Left colon (tissue), 2 donors: ENCODE measurements at regions not wholly inside any gene's neighbourhood (a gene's known extent, or its start where the extent isn't known, plus 50 kb on each side); places are given as distances from the start of the nearest gene placed in this dataset.
"Not testable (repeated sequence)": the region's sequence is repeated elsewhere in the genome, so short reads cannot be mapped to it uniquely, and the experiment has no call there.

Source experiments
- ATAC-seq: fragments of 200-7000 bp; cut with Tn5 transposase; one replicate; pipeline ENCODE4 v1.9.1; 2020; ENCODE audit warnings: mild to moderate bottlenecking, moderate library complexity
- DNase-seq, 2 donors: peaks; one replicate each; pipeline ENCODE4 v3.0.0-alpha.2; 2020
- intact Hi-C, 2 donors: fragments of 100-400 bp; cut with DNase I in 1 of 2; cut with micrococcal nuclease in 1 of 2; formaldehyde crosslinking; loops; one replicate each; pipeline versions ENCODE4 v1.11.2 to v1.14.0; 2022; cut with DNase I, micrococcal nuclease
- donor health status: DM: no; HTN: no; CAD: no.
- donor health status: DM: yes; HTN: yes; CAD: no.

DNA sequence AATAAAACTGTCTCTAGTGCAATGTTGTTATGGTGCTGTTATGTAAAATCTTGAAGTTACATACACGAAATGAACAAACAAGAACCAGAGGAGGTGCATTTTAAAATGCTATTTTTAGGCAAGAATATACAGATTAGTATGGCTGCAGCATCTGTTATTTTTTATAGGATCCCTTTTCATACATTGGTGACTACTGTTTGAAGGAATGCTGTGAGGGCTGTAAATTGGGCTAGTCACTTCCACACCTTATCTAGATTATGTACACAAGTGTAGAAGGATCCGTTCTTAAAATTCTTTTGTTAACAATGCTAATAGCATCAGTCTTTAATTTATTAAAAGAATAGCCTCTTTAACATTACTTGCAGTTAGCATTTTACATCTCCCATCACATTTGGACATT, 284.3 kb upstream of the MDGA2 start:
- intact Hi-C loops = no loop called here

DNA sequence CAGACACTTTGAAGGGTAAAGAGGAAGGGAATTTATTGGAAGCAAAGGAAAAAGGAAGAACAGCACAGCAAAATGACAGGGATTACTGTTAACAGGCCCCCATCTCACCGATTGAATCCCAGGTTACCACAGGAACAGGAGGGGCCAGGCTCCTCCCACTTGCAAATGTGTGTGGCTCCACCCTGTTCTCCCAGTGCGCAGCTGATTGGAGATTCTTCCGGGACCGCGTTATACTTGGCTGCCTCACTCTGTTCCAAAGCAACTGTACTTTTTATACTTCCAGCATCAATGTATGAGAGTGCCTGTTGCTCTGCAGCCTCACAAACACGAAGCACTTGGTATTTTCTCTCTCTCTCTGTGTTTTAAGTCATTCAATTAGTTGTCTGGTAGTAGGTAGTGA, 273.6 kb upstream of the MDGA2 start:
- intact Hi-C loops = no loop called here
- ATAC-seq (no peak), DNase-seq (no peak)

More for the DNA sequence above, 284.3 kb upstream of the MDGA2 start:
- DNase-seq = no peak
- no peak for ATAC-seq

DNA sequence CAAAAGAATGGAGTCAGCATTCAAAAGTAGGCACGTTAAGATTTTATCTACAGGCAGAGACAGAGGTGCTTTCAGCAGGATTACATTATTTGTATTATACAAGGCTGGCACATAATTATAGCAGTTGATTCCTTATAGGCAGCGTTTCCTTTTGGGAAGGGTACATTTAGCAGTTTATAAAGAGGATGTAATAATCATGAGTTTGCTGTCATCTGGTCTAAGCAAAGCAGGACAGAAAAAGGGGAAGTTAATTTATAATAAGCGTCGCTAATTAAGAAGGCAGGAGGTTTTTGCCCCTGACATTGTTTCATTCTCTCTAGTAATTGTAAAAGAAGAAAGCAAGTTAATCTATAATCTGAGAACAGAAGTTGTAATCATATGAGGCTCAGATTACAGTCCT, 259.9 kb upstream of the MDGA2 start:
- no peak for DNase-seq
- ATAC-seq = no peak
- intact Hi-C loops = no loop called here

DNA sequence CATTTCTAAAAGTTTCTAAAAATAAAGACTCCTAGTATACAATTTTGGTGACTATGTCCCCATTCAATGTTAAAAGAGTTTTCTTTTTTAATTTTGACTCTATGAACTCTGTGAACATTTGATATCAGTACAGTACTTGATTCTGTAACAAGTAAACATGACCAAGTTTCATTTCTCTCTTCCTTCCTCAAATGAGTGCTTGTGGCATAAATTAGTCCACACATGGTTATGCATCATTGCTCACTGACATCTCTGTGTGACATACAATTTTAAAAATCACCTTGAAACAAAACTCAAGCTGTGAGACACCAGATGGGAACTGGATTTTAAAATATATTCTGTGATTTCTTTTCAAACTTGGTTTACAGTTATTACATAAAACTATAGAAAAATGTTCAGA, 253.9 kb upstream of the MDGA2 start:
- DNase-seq = no peak
- ATAC-seq = no peak
- intact Hi-C loops = no loop called here

DNA sequence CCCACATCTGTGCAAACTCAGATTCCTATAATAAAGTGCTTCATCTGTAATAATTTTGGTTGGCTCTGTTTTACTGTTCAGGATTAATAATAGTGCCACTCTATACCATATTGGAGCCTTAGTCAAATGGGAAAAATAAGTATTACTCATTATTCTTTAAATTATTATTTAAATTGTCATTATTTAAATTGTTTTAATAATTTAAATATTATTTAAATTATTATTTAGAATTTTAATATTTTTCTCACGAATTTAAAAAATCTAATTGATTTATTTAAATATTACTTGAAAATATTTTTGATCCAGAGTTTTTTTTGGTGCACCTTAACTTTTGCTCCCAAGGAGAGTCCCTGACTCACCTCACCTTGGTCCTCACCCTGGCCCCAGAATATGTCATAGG, 245.7 kb upstream of the MDGA2 start:
- intact Hi-C loops = no loop called here
- DNase-seq = no peak
- no peak for ATAC-seq

GRCh38 chr14:47919997-47920396, 244.6 kb upstream of the MDGA2 start:
- DNase-seq (no peak), ATAC-seq (no peak)
- intact Hi-C loops = loop anchor here in 1 of 2 donors (10.0 kb wide), 1 partner anchor 485 kb away; no protein-coding TSS in a partner anchor

- ATAC-seq (no peak), DNase-seq (no peak)
- intact Hi-C loops = loop anchor here in 1 of 2 donors (10.0 kb wide), 1 partner anchor 485 kb away; no protein-coding TSS in a partner anchor
Observed at GRCh38 chr14:47919334-47919846, 244.0 kb upstream of the MDGA2 start.

- ATAC-seq (no peak), DNase-seq (no peak)
- intact Hi-C loops = loop anchor here in 1 of 2 donors (10.0 kb wide), 1 partner anchor 487 kb away; no protein-coding TSS in a partner anchor
Observed at GRCh38 chr14:47917344-47917954, 242.0 kb upstream of the MDGA2 start.

GRCh38 chr14:47901141-47901540, 225.7 kb upstream of the MDGA2 start:
- intact Hi-C loops, DNase-seq, ATAC-seq: not testable (repeated sequence)

- no peak for DNase-seq
- no peak for ATAC-seq
- intact Hi-C loops = no loop called here
Observed at GRCh38 chr14:47899685-47900084, 224.3 kb upstream of the MDGA2 start.

DNA sequence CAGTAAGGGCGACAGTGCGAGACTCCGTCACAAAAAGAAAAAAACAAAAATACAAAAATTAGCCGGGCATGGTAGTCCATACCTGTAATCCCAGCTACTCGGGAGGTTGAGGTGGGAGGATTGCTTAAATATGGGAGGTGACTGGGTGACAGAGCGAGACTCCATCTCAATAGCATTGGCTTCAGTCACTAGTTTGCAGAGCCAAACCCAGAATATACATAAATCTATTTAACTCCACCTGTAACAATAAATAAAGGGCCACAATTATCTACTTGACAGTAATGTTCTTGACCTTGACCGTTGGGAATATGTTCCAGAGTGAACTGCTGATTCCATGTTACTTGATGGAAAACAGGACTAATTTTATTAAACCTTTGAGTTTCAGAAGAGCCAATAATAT, 198.9 kb upstream of the MDGA2 start:
- no peak for DNase-seq
- ATAC-seq = no peak
- intact Hi-C loops = no loop called here

DNA sequence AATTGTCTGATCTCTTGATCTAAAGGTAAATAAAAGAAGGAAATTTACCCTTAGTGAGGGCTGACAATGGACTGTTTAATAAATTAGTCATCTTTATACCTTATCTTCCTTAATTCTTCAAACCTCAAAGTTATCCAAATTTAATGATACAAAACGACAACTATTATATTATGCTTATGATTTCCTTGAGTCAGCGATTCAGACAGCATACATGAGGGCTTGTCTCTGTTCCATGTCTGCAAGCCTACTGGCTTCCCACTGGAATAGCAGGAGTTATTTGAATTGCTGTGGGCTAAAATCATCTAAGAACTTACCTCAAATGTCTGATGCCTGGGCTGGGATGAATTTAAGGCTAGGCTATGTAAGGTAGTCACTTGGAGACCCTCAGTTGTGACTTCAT, 197.2 kb upstream of the MDGA2 start:
- intact Hi-C loops = no loop called here
- no peak for ATAC-seq
- no peak for DNase-seq

DNA sequence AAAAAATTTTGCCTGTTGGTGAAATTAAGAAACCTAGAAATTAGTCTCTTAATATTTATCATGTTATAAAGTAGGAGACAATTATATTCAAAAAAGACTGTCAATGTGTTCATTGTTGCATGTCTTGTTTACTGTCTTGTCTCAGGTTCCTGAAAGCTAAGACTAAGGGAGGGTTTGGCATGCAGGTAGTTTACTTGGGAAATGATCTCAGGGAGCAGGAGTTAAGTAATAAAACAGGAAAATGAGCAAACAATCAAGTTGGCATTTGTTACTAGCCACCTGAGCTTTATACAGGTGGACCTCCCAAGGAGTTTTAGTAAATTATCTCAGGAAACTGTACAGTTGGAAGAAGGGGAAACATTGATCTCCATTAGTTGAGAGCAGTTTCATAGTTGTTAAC, 188.0 kb upstream of the MDGA2 start:
- DNase-seq (no peak), ATAC-seq (no peak)
- intact Hi-C loops = no loop called here

- intact Hi-C loops = no loop called here
- DNase-seq = no peak
- no peak for ATAC-seq
Observed at GRCh38 chr14:47857646-47858045, 182.2 kb upstream of the MDGA2 start.

DNA sequence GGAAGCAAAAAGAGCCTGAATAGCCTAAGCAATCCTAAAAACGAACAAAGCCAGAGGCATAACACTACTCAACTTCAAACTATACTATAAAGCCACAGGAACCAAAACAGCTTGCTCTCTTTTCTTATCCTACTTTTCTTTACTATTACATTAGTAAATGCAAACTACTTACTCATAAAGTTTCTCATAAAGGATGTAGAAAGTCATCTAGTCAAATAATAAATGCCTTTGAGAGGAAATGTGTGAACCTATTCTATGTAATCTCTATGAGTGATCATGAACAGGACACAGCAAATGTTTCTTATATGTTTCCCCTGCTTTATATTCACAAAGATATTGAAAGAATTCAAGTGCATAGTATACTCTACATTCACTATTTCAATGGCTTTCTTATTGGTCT, 176.9 kb upstream of the MDGA2 start:
- intact Hi-C loops = no loop called here
- no peak for ATAC-seq
- DNase-seq = no peak

DNA sequence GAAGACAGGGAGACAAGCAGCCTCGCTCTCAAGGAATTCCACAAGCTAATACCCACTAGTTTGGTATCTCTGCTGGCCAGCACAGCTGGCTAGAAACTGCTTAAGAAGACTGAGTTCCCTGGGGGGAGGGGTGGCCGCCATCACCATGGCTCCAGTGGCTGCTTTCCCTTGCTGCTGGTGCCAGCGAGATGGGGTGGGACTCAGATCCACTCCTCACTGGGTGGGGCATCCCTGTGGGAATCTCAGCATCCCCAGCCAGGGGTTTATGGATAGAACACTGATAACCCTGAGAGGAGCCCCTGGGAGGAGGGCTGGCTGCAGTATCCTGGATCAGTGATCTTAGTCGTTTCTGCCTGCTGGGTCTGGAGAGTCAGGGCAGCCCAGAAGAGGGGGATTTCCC, 170.6 kb upstream of the MDGA2 start:
- DNase-seq (no peak), ATAC-seq (no peak)
- intact Hi-C loops = no loop called here

DNA sequence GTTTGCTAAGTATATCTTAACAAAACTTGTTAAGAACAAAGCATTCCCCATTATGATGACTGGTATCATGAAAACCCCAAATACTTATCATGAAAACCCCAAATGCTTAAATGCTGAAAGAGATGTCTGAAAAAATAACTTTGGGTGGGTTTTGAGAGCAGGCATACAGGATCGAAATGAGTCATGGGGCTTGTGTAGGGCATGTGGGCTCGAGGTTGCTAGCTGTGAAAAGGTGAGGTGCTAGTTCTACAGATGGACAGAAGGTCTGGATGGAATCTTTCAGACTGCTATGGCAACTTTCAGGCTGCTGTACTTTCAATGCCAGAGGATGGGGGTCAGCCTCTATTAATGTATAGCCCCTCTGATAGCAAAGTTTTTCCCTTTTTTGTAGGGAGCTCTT, 167.8 kb upstream of the MDGA2 start:
- intact Hi-C loops = no loop called here
- DNase-seq = no peak
- ATAC-seq = no peak

- intact Hi-C loops = no loop called here
- ATAC-seq (no peak), DNase-seq (no peak)
Observed at GRCh38 chr14:47833011-47833410, 157.6 kb upstream of the MDGA2 start.

- ATAC-seq (no peak), DNase-seq (no peak)
- intact Hi-C loops = no loop called here
Observed at GRCh38 chr14:47826809-47827208, 151.4 kb upstream of the MDGA2 start.

GRCh38 chr14:47822326-47822725, 146.9 kb upstream of the MDGA2 start:
- DNase-seq = no peak
- intact Hi-C loops = no loop called here
- ATAC-seq = no peak

GRCh38 chr14:47821135-47821534, 145.7 kb upstream of the MDGA2 start:
- DNase-seq = no peak
- ATAC-seq = no peak
- intact Hi-C loops = no loop called here
